HAP-1 (cell line): ENCODE measurements at regions not wholly inside any gene's neighbourhood (a gene's known extent, or its start where the extent isn't known, plus 50 kb on each side); places are given as distances from the start of the nearest gene placed in this dataset.
"Not testable (repeated sequence)": the region's sequence is repeated elsewhere in the genome, so short reads cannot be mapped to it uniquely, and the experiment has no call there.

Experiments
- DNase-seq, 2 experiments: peaks; one replicate each; pipeline ENCODE4 v3.0.0-alpha.2; 2016 to 2020; ENCODE audit warnings: low spot score in 2 of 2
- H3K27me3 ChIP-seq: fragments of 250-450 bp; sonication (Bioruptor Pico); 2 replicates; pipeline ENCODE4 v1.5.1; 2020; ENCODE audit warnings: low read depth, mild to moderate bottlenecking, moderate library complexity
- H3K36me3 ChIP-seq: fragments of 250-450 bp; sonication (Bioruptor Pico); replicated peaks from 2 replicates; pipeline ENCODE4 v1.5.1; 2020; ENCODE audit warnings: mild to moderate bottlenecking
- H3K4me1 ChIP-seq: fragments of 250-450 bp; sonication (Bioruptor Pico); 2 replicates; pipeline ENCODE4 v1.5.1; 2020; ENCODE audit warnings: mild to moderate bottlenecking
- H3K4me3 ChIP-seq: fragments of 250-450 bp; sonication (Bioruptor Pico); 2 replicates; pipeline ENCODE4 v1.5.1; 2020; ENCODE audit warnings: mild to moderate bottlenecking, moderate library complexity
- H3K9me3 ChIP-seq: fragments of 250-450 bp; sonication (Bioruptor Pico); 2 replicates; pipeline ENCODE4 v1.5.1; 2020; ENCODE audit warnings: mild to moderate bottlenecking, moderate library complexity
- in situ Hi-C: fragments of 300-500 bp; cut with MboI; formaldehyde crosslinking; loops from 3 replicates; pipeline ENCODE4 v1.14.3; 2020; ENCODE audit warnings: low sequenced_read_pairs, inconsistent platforms, mixed read lengths

GRCh38 chr3:158935846-158936245, 134.0 kb downstream of the MFSD1 start:
- H3K9me3 ChIP-seq, result no peaks in the 10 kb centered on the region; the same call in 1 of the 2 replicates
- H3K27me3 ChIP-seq, result no peaks in the 10 kb centered on the region
- no peak overlapping the region for H3K4me3 ChIP-seq
- in situ Hi-C loops, result no loop called here
- H3K36me3 ChIP-seq, result no peaks in the 10 kb centered on the region
- no peak for DNase-seq
- peaks cover 7% of the 10 kb centered on the region for H3K4me1 ChIP-seq

GRCh38 chr3:158936530-158937113, 134.8 kb downstream of the MFSD1 start:
- DNase-seq, result peak in 1 of 2 experiments; percentile 51
- Histone ChIP-seq H3K4me1 (peaks cover 7% of the 10 kb centered on the region), H3K27me3 (no peaks in the 10 kb centered on the region), H3K9me3 (no peaks in the 10 kb centered on the region; the same call in 1 of the 2 replicates), H3K4me3 (no peak overlapping the region), H3K36me3 (no peaks in the 10 kb centered on the region)
- in situ Hi-C loops, result no loop called here

- Histone ChIP-seq H3K4me1 (peaks cover 14% of the 10 kb centered on the region), H3K27me3 (peaks cover under 1% of the 10 kb centered on the region; the same call in 1 of the 2 replicates), H3K4me3 (no peak overlapping the region), H3K9me3 (no peaks in the 10 kb centered on the region), H3K36me3 (no peaks in the 10 kb centered on the region)
- DNase-seq, result no peak
- in situ Hi-C loops, result no loop called here
These were observed 148.5 kb downstream of the MFSD1 start for GRCh38 chr3:158950178-158950901.

GRCh38 chr3:158953131-158953530, 151.3 kb downstream of the MFSD1 start:
- H3K9me3 ChIP-seq, result no peaks in the 10 kb centered on the region
- H3K4me3 ChIP-seq, result no peak overlapping the region
- H3K27me3 ChIP-seq, result no peaks in the 10 kb centered on the region
- H3K36me3 ChIP-seq, result no peaks in the 10 kb centered on the region
- H3K4me1 ChIP-seq, result peaks cover 14% of the 10 kb centered on the region
- DNase-seq, result no peak
- in situ Hi-C loops, result no loop called here

GRCh38 chr3:158954420-158954819, 152.6 kb downstream of the MFSD1 start:
- no peak for DNase-seq
- in situ Hi-C loops, result no loop called here
- Histone ChIP-seq H3K9me3 (no peaks in the 10 kb centered on the region), H3K4me1 (peaks cover 14% of the 10 kb centered on the region), H3K36me3 (no peaks in the 10 kb centered on the region), H3K4me3 (no peak overlapping the region), H3K27me3 (no peaks in the 10 kb centered on the region)

GRCh38 chr3:158957777-158958176, 155.9 kb downstream of the MFSD1 start:
- in situ Hi-C loops, DNase-seq, H3K27me3 ChIP-seq: not testable (repeated sequence)

GRCh38 chr3:158958873-158959272, 157.0 kb downstream of the MFSD1 start:
- in situ Hi-C loops, result no loop called here
- H3K4me1 ChIP-seq, result peaks cover 16% of the 10 kb centered on the region
- no peaks in the 10 kb centered on the region for H3K9me3 ChIP-seq
- no peak overlapping the region for H3K4me3 ChIP-seq
- H3K36me3 ChIP-seq, result no peaks in the 10 kb centered on the region
- no peaks in the 10 kb centered on the region for H3K27me3 ChIP-seq
- no peak for DNase-seq

More at GRCh38 chr3:158957777-158958176, 155.9 kb downstream of the MFSD1 start:
- not testable (repeated sequence) for H3K36me3 ChIP-seq, H3K9me3 ChIP-seq, H3K4me3 ChIP-seq
- H3K4me1 ChIP-seq, result peaks cover 20% of the 10 kb centered on the region

GRCh38 chr3:158961471-158961870, 159.6 kb downstream of the MFSD1 start:
- no peak overlapping the region for H3K4me3 ChIP-seq
- H3K36me3 ChIP-seq, result no peaks in the 10 kb centered on the region
- H3K9me3 ChIP-seq, result no peaks in the 10 kb centered on the region
- H3K4me1 ChIP-seq, result peaks cover 16% of the 10 kb centered on the region
- H3K27me3 ChIP-seq, result no peaks in the 10 kb centered on the region
- DNase-seq, result peak; percentile 42 to 82
- in situ Hi-C loops, result no loop called here

- no peak overlapping the region for H3K4me3 ChIP-seq
- H3K27me3 ChIP-seq, result no peaks in the 10 kb centered on the region
- H3K36me3 ChIP-seq, result no peaks in the 10 kb centered on the region
- peaks cover 16% of the 10 kb centered on the region for H3K4me1 ChIP-seq
- in situ Hi-C loops, result no loop called here
- peak in 1 of 2 experiments; percentile 11 for DNase-seq
- no peaks in the 10 kb centered on the region for H3K9me3 ChIP-seq
These were observed 160.1 kb downstream of the MFSD1 start for GRCh38 chr3:158961911-158962310.

- Histone ChIP-seq H3K4me1 (no peaks in the 10 kb centered on the region), H3K27me3 (no peaks in the 10 kb centered on the region), H3K9me3 (no peaks in the 10 kb centered on the region), H3K4me3 (no peak overlapping the region), H3K36me3 (no peaks in the 10 kb centered on the region)
- DNase-seq, result no peak
- in situ Hi-C loops, result no loop called here
These were observed 168.2 kb downstream of the MFSD1 start for GRCh38 chr3:158970006-158970405.

GRCh38 chr3:158974904-158975303, 173.1 kb downstream of the MFSD1 start:
- in situ Hi-C loops, result no loop called here
- H3K9me3 ChIP-seq, result no peaks in the 10 kb centered on the region
- DNase-seq, result no peak
- H3K4me1 ChIP-seq, result no peaks in the 10 kb centered on the region
- no peak overlapping the region for H3K4me3 ChIP-seq
- no peaks in the 10 kb centered on the region for H3K27me3 ChIP-seq
- no peaks in the 10 kb centered on the region for H3K36me3 ChIP-seq

- Histone ChIP-seq H3K4me1 (no peaks in the 10 kb centered on the region), H3K4me3 (no peak overlapping the region), H3K36me3 (no peaks in the 10 kb centered on the region), H3K9me3 (no peaks in the 10 kb centered on the region), H3K27me3 (no peaks in the 10 kb centered on the region)
- in situ Hi-C loops, result no loop called here
- DNase-seq, result no peak
These were observed 175.1 kb downstream of the MFSD1 start for GRCh38 chr3:158976966-158977365.

GRCh38 chr3:158977497-158977896, 175.6 kb downstream of the MFSD1 start:
- H3K9me3 ChIP-seq, result no peaks in the 10 kb centered on the region
- in situ Hi-C loops, result no loop called here
- no peaks in the 10 kb centered on the region for H3K4me1 ChIP-seq
- no peaks in the 10 kb centered on the region for H3K36me3 ChIP-seq
- DNase-seq, result no peak
- H3K4me3 ChIP-seq, result no peak overlapping the region
- H3K27me3 ChIP-seq, result no peaks in the 10 kb centered on the region

GRCh38 chr3:158983216-158984099, 181.6 kb downstream of the MFSD1 start:
- in situ Hi-C loops, result no loop called here
- Histone ChIP-seq H3K4me1 (no peaks in the 10 kb centered on the region), H3K9me3 (no peaks in the 10 kb centered on the region; the same call in 1 of the 2 replicates), H3K36me3 (no peaks in the 10 kb centered on the region), H3K4me3 (no peak overlapping the region), H3K27me3 (no peaks in the 10 kb centered on the region)
- no peak for DNase-seq
